LHCN-M2 (cell line): ENCODE measurements at regions not wholly inside any gene's neighbourhood (a gene's known extent, or its start where the extent isn't known, plus 50 kb on each side); places are given as distances from the start of the nearest gene placed in this dataset.
A peak's percentile ranks its signal among the peaks of the same experiment; 100 is the strongest.
"Not testable (repeated sequence)": the region's sequence is repeated elsewhere in the genome, so short reads cannot be mapped to it uniquely, and the experiment has no call there.

Experiments
- DNase-seq: peaks from one replicate; pipeline ENCODE4 v3.0.0-alpha.2; 2012; ENCODE audit warnings: low read depth

DNA sequence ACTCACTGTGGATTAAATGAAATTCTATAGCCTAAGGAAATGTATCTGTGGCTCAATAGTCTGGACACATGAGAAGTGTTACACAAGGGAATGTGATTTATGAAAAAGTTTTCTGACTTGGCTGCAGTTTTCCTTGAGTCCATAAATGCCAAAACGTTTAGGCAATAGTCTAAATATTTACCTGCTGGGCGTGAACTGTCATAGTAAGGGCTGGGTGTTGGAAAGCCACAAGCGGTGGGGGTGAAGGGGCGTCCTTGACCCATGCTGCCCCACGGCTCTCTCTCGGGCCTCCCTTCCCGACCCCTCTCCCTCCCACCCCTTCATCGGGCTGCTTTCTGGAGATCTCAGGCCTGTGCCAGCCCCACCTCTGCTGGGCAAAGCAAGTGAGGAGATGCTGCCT is 223.7 kb downstream of the BUB3 start:
- DNase-seq: no peak

- no peak for DNase-seq
Measured at GRCh38 chr10:123378302-123378701, 224.1 kb downstream of the BUB3 start.

- DNase-seq: no peak
Measured at GRCh38 chr10:123379156-123379555, 225.0 kb downstream of the BUB3 start.

- peak; percentile 31 for DNase-seq
Measured at GRCh38 chr10:123380491-123381085, 226.4 kb downstream of the BUB3 start.

DNA sequence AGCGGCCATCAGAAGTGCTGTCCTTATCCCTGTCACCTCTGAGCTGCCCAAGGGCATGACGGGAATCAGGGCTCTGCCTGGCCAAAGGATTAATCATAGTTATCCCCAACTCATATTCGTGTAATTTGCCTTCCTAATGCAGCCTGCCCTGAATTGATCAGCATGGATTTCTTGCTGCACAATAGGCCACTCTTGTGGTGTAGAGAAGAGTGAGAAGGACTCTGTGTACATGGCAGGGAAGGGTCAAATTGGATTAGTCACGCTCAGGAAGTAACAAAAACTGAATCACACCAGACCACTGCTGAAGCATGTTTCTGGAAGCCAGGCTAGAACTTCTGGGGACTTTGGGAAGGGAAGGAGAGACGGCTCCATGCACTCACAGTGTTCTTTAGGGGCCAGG is 227.0 kb downstream of the BUB3 start:
- DNase-seq: peak; percentile 43

- DNase-seq: no peak
Measured at GRCh38 chr10:123382491-123382890, 228.3 kb downstream of the BUB3 start.

GRCh38 chr10:123385508-123386080 is 231.4 kb downstream of the BUB3 start:
- DNase-seq: no peak

GRCh38 chr10:123389520-123389919 is 235.3 kb downstream of the BUB3 start:
- DNase-seq: no peak

DNA sequence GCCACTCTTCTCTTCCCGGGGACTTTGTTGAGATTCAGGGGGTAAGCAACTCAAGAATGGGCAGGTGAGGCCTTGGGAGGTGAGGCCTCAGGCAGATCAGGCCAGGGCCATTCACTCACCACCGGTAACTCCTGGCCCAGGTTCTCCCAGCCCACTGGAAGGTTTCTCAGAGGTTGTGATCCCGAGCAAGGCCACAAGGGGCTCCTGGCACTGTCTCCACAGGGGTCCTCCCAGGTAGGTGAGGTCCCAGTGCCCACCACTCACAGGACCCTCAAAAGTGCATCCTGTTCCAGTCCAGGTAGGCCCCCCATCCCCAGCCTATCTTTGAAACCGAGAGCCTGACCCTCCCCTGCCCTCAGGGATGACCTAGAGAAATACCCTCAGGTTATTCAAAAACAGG is 236.1 kb downstream of the BUB3 start:
- no peak for DNase-seq

DNA sequence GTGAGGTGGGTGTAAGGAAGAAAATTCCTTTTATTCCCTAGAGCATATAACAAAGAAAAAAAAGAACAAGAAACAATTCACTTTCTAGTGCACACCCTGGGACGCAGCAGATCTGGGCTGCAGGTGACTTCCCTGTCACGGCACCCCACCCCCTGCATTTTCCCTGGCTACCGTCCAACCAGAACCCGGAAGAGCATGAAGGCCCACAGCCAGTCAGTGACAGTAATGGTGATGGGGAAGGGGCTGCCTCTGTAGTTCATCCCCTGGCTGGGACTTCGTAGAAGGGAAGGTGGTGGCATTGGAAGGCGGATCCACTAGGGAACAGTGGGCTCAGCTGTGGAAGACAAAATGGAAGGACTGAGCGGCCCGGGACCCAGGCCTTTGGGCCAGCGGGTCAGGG is 236.7 kb downstream of the BUB3 start:
- no peak for DNase-seq

DNA sequence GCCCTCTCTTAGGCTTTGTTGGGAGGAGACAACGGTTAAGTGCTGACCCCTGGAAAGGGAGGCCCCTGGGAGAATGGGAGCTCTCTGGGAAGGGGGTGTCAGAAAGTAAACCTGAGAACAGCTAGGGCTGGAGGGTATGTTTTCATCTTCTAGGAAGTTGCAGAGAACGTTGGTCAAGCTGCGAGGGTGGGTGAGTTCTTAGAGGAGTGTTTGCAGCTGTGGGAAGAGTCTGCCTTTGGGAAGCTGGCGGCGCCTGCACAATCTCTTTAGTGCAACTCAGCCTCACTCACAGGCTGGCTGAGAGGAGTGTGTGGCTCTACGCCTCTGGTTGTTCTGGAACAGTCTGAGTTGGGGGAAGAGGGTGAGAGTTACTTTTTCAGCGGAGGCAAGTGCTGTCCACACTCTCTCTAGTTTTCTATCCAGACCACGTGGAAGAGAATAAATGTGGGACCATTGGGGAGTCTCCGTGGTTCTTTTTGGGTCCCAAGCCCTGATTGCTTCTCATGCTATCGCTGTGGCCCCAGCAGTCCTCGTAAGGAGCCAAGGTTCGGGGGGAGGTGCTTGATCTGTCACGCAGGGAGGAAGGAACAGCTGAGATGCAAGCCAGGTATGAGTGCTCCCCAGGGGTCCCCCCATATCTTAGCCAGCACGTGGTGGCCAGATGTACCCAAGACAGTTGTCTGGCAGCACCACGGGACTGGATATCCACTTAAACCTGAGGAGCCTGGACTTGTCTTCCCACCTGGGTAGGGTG is 237.2 kb downstream of the BUB3 start:
- no peak for DNase-seq

DNA sequence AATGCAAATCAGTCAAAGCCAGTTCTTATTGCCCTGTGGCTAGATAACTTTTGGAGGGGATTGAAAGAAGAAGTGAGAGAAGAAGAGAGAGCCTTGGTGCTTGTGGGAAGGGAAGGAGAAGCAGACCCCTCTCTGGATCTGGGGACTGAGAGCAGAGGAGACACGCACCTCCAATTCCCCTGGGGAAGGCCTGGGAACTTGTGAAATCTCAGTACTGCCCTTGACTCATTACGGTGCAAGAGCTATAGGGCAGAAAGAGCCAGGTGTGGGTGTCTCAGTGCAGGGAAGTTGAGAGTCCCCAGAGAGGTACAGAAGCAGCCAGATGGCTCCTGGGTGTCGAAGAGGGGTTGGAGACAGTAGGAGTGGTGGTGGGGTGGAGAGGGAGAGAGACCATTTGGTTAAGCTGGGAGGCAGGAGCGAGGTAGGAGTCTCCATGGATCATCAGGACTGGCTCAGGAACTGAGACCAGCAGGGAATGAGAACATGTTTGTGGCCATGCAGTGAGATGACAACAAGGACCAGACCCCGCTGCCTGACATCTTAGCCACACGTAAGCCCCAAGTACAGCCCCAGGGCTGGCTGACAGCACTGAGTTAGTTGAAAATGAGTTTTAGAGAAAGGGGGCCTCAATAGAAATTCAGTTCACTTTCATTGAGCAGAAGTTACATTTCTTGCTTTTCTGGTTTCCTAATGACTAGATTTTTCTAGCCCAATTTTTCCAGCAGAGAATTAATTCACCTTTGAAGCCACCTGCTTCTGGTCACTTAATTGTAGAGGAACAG is 238.2 kb downstream of the BUB3 start:
- DNase-seq: no peak

DNA sequence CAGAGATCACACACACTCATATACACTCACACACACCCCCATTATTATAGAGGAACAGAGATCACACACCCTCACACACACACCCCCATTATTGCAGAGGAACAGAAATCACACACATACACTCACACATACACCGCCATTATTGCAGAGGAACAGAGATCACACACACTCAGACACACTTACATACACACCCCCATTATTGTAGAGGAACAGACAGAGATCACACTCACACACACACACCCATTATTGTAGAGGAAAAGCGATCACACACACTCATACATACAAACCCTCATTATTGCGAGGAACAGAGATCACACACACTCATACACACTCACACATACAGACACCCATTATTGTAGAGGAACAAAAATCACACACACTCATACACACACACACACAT is 239.0 kb downstream of the BUB3 start:
- no peak for DNase-seq

- no peak for DNase-seq
Measured at GRCh38 chr10:123394382-123394781, 240.2 kb downstream of the BUB3 start.

GRCh38 chr10:123395234-123395633 is 241.0 kb downstream of the BUB3 start:
- not testable (repeated sequence) for DNase-seq

DNA sequence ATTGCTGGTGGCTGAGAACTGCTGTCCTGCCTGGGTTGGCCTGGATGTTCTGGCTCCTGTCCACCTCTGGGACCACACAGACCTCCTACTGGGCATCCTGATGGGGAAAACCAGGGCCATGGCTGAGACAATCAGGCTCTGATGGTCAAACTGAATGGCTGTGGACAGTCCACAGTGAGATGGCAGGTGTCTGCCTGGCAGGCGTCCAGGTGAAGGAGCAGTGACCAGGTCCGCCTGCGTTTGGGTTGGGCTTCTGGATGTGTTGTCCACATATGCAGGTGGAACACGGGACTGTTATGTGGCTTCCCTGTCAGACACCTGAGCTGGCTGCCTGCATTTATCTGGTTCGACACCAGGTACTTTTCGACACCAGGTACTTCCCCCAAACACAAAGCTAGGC is 241.7 kb downstream of the BUB3 start:
- DNase-seq: no peak

- no peak for DNase-seq
Measured at GRCh38 chr10:123398180-123398591, 244.0 kb downstream of the BUB3 start.

DNA sequence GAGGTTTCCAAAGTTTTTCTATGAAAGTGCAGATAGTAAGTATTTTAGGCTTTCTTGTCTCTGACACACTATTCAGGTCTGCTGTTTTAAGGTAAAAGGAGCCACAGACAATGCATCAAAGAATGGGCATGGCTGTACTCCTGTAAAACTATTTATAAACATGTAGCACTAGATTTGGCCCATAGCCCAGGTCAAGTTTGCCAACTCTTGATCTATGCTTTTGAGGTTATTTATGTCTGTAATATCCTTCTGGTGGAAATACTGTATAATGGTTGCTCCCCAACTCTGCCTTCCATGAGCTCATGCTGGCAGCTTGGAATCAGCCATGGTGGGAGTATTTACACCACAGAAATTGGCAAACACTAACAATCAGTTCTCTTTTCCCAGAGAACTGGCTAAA is 244.6 kb downstream of the BUB3 start:
- no peak for DNase-seq

GRCh38 chr10:123399276-123399839 is 245.2 kb downstream of the BUB3 start:
- no peak for DNase-seq

DNA sequence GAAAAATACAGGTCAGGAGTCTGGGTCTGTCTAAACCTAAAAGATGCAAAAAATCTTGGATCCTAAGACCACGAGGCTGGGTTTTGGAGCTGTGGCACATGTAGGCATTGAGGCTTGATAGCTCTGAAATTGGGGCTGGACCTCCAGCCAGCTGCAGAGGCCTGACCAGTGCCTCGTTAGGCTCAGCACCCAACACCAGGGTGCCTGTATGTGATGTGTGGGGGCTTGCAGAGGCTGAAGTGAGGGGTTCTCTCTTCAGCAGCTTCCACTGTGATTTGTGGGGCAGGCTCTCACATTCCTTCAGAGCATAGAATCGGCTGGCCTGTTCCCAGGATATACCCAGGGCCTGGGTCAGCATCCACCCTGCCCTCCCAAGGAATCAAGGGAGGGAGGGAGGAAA is 247.8 kb downstream of the BUB3 start:
- no peak for DNase-seq

- DNase-seq: no peak
Measured at GRCh38 chr10:123402656-123403055, 248.5 kb downstream of the BUB3 start.

GRCh38 chr10:123404357-123404756 is 250.2 kb downstream of the BUB3 start:
- no peak for DNase-seq
